Thyroid gland (tissue), 4 donors: ENCODE measurements at regions not wholly inside any gene's neighbourhood (a gene's known extent, or its start where the extent isn't known, plus 50 kb on each side); places are given as distances from the start of the nearest gene placed in this dataset.

Experiments used
- CTCF ChIP-seq, 6 experiments: fragments of 200-600 bp in 3 of 6; fragments of 450-650 bp in 3 of 6; sonication (generic) in 3 of 6; IDR thresholded peaks; one replicate each; pipeline ENCODE4 v1.5.1; 2016 to 2019; ENCODE audit warnings: antibody characterized with exemption in 6 of 6, mild to moderate bottlenecking in 2 of 6, inconsistent platforms in 1 of 6, moderate library complexity in 1 of 6
- POLR2A ChIP-seq, 2 donors: fragments of 450-650 bp; IDR thresholded peaks; one replicate each; pipeline ENCODE4 v1.6.1; 2017; ENCODE audit warnings: antibody characterized with exemption in 2 of 2, mild to moderate bottlenecking in 2 of 2, moderate library complexity in 1 of 2

GRCh38 chr4:154958621-154959358, 177.7 kb downstream of the RBM46 start:
- TF ChIP-seq CTCF (IDR thresholded peaks at IDR 0.05) = no peak
- no peak for TF ChIP-seq POLR2A (IDR thresholded peaks at IDR 0.05)
